Heart right ventricle (tissue), 16 donors: ENCODE measurements at regions not wholly inside any gene's neighbourhood (a gene's known extent, or its start where the extent isn't known, plus 50 kb on each side); places are given as distances from the start of the nearest gene placed in this dataset.

ENCODE experiments used
- ATAC-seq, 8 donors: fragments of 200-7000 bp; cut with Tn5 transposase; one replicate each; pipeline ENCODE4 v1.9.1; 2020; ENCODE audit warnings: mild to moderate bottlenecking in 8 of 8, moderate library complexity in 8 of 8, moderate number of reproducible peaks in 1 of 8
- DNase-seq, 2 donors: peaks; one replicate each; pipeline ENCODE4 v3.0.0-alpha.2; 2020
- H3K27ac ChIP-seq, 10 donors: fragments of 200-600 bp; sonication (generic) in 2 of 10; one replicate each; pipeline versions ENCODE4 v1.5.0 to v1.8.0; 2020 to 2022; ENCODE audit warnings: mild to moderate bottlenecking in 3 of 10
- H3K27me3 ChIP-seq, 7 donors: fragments of 200-600 bp; one replicate each; pipeline ENCODE4 v1.8.0; 2021 to 2022; ENCODE audit warnings: mild to moderate bottlenecking in 2 of 7
- H3K36me3 ChIP-seq, 9 donors: fragments of 200-600 bp; sonication (generic) in 1 of 9; one replicate each; pipeline versions ENCODE4 v1.5.0 to v1.8.0; 2020 to 2022; ENCODE audit warnings: mild to moderate bottlenecking in 2 of 9
- H3K4me1 ChIP-seq, 9 donors: fragments of 200-600 bp; sonication (generic) in 1 of 9; one replicate each; pipeline versions ENCODE4 v1.5.0 to v1.8.0; 2020 to 2022; ENCODE audit warnings: mild to moderate bottlenecking in 4 of 9
- H3K4me3 ChIP-seq, 10 donors: fragments of 200-600 bp; sonication (generic) in 2 of 10; one replicate each; pipeline versions ENCODE4 v1.5.0 to v1.8.0; 2020 to 2022; ENCODE audit warnings: mild to moderate bottlenecking in 7 of 10, moderate library complexity in 2 of 10
- H3K9me3 ChIP-seq, 11 donors: fragments of 200-600 bp in 10 of 11; sonication (generic) in 2 of 11; one replicate each; pipeline versions ENCODE4 v1.5.0 to v1.8.0; 2013 to 2022; ENCODE audit warnings: mild to moderate bottlenecking in 2 of 11, control low read depth in 1 of 11, moderate library complexity in 1 of 11
- CTCF ChIP-seq, 9 donors: fragments of 200-600 bp; sonication (generic) in 2 of 9; IDR thresholded peaks; one replicate each; pipeline versions ENCODE4 v1.5.0 to v1.8.0; 2021 to 2022; ENCODE audit warnings: antibody characterized with exemption in 9 of 9, mild to moderate bottlenecking in 5 of 9, moderate library complexity in 1 of 9
- WGBS, 2 donors: extraction: QIAGEN DNeasy Blood & Tissue Kit; methylation state at CpG; one replicate each; pipeline ENCODE4 v1.1.7; 2013; ENCODE audit warnings: inconsistent platforms in 1 of 2; 5-methylcytosine and 5-hydroxymethylcytosine counted together
- intact Hi-C, 10 donors: fragments of 100-400 bp; cut with DNase I; formaldehyde crosslinking; loops; one replicate each; pipeline versions ENCODE4 v1.11.1 to v1.14.2; 2022
- donor health status: Arrhythmogenic right ventricular cardiomyopathy.
- donor health status: ischemic (EF 13 %, LVEDD 7.1; RV severe dilation, severe dysfunction).
- donor health status: healthy with polysubstance abuse.
- donor health status: DM: no; HTN: yes; CAD: no.
- donor health status: DM: no; HTN: no; CAD: no.
- donor health status: ischemic (EF 25% LVEDD 6.9; RV normal size, moderate dysfunction).
- donor health status: ischemic (EF 25% LVEDD 5.7; RV mildly dilated, moderate dysfunction).
- donor health status: healthy.
- donor health status: DM: yes; HTN: yes; CAD: no.
- donor health status: Ischemic cardiomyopathy.
- donor health status: ischemic (EF 35%, LVEDD 5.7; RV mildly dilated, moderate dysfunction).
- donor health status: nonischemic (EF 11% LVEDD 7.7; RV severe dilation, severe dysfunction).
- donor health status: DM: yes; HTN: yes; CAD: no.
- donor health status: PGD.
- donor health status: ischemic (EF 29% LVEDD 5.4; RV normal size, mild dysfunction).
- donor health status: nonischemic (EF 23%, LVEDD 6.1; RV moderate dilation, normal function).

- Histone ChIP-seq H3K27me3 (no peaks in the 10 kb centered on the region), H3K4me1 (no peaks in the 10 kb centered on the region), H3K36me3 (no peaks in the 10 kb centered on the region), H3K27ac (no peak overlapping the region), H3K4me3 (no peak overlapping the region), H3K9me3 (peaks cover 0 to 3% (median 0%) of the 10 kb centered on the region in 11 donors)
- intact Hi-C loops, result no loop called here
- 16 to 70% methylated on average over 2 of the region's 2 CpGs for WGBS, 2 donors
- no peak for TF ChIP-seq CTCF (IDR thresholded peaks at IDR 0.05)
- DNase-seq, result no peak
- no peak for ATAC-seq
These were observed 600.3 kb downstream of the OTOL1 start for GRCh38 chr3:162096874-162097273.

- DNase-seq (no peak), ATAC-seq (no peak)
- WGBS, 2 donors, result 81 to 94% methylated on average over 1 of the region's 1 CpG
- Histone ChIP-seq H3K36me3 (no peaks in the 10 kb centered on the region), H3K9me3 (no peaks in the 10 kb centered on the region), H3K27ac (no peak overlapping the region), H3K27me3 (no peaks in the 10 kb centered on the region), H3K4me1 (no peaks in the 10 kb centered on the region), H3K4me3 (no peak overlapping the region)
- intact Hi-C loops, result no loop called here
- TF ChIP-seq CTCF (IDR thresholded peaks at IDR 0.05), result no peak
These were observed 607.2 kb downstream of the OTOL1 start for GRCh38 chr3:162103808-162104207.

GRCh38 chr3:162111861-162112260 lies 615.3 kb downstream of the OTOL1 start:
- Histone ChIP-seq H3K27me3 (no peaks in the 10 kb centered on the region), H3K36me3 (no peaks in the 10 kb centered on the region), H3K27ac (no peak overlapping the region), H3K9me3 (no peaks in the 10 kb centered on the region), H3K4me1 (no peaks in the 10 kb centered on the region), H3K4me3 (no peak overlapping the region)
- TF ChIP-seq CTCF (IDR thresholded peaks at IDR 0.05), result no peak
- DNase-seq (no peak), ATAC-seq (no peak)
- intact Hi-C loops, result no loop called here
- 77 to 87% methylated on average over 5 of the region's 5 CpGs for WGBS, 2 donors

DNA sequence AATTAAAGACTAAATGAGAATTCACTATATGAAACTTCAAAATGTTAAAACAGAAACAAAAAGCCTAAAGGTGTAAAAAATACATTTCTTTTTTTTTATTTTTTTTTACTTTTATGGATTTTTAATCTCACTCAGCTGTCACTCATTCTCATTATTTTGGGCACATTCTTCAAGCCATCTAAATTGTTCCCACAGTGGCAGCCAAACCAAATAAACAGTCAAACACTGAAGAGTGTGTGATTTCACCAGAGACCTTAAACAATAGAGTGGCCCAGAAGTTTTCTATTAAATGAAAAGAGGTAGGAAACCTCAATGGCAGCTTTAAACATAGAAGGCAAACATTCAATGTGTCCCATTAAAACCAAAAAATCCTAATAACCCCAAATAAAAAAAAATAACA lies 616.1 kb downstream of the OTOL1 start:
- DNase-seq (no peak), ATAC-seq (no peak)
- H3K27ac ChIP-seq, result no peak overlapping the region
- no peaks in the 10 kb centered on the region for H3K27me3 ChIP-seq
- H3K36me3 ChIP-seq, result no peaks in the 10 kb centered on the region
- TF ChIP-seq CTCF (IDR thresholded peaks at IDR 0.05), result no peak
- no peak overlapping the region for H3K4me3 ChIP-seq
- intact Hi-C loops, result no loop called here
- no peaks in the 10 kb centered on the region for H3K4me1 ChIP-seq
- no peaks in the 10 kb centered on the region for H3K9me3 ChIP-seq

DNA sequence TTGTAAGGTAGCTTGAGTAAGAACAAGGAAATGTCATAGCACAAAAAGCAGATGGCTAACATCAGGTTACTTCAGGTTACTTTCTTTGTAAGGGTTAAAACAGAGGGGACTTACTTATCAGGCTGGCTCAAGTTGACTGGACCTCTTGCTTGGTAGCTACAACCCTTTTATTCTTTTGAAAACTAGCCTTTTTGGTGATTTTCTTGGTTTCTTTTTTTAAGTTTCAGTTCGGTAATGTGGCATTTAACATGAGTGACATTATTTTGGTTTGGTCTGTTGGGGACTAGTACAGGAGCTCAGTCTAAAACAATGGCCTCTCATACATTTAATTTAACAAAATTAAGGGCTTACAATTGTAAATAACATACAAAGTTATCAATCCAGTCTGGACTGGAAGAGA lies 621.4 kb downstream of the OTOL1 start:
- DNase-seq, result no peak
- 68 to 79% methylated on average over 1 of the region's 1 CpG for WGBS, 2 donors
- no peak for ATAC-seq
- Histone ChIP-seq H3K27me3 (no peaks in the 10 kb centered on the region), H3K9me3 (peaks cover 0 to 2% (median 0%) of the 10 kb centered on the region in 11 donors), H3K4me1 (no peaks in the 10 kb centered on the region), H3K36me3 (no peaks in the 10 kb centered on the region), H3K4me3 (no peak overlapping the region), H3K27ac (no peak overlapping the region)
- intact Hi-C loops, result no loop called here
- no peak for TF ChIP-seq CTCF (IDR thresholded peaks at IDR 0.05)
